GM12865 (cell line): ENCODE measurements at regions not wholly inside any gene's neighbourhood (a gene's known extent, or its start where the extent isn't known, plus 50 kb on each side); places are given as distances from the start of the nearest gene placed in this dataset.

ENCODE experiments used
- DNase-seq: peaks from one replicate; pipeline ENCODE4 v3.0.0; 2010; ENCODE audit warnings: low read depth
- H3K4me3 ChIP-seq: 2 replicates; pipeline ENCODE4 v1.5.1; 2011; ENCODE audit warnings: mild to moderate bottlenecking, low read depth, low read length, control low read depth
- CTCF ChIP-seq: IDR thresholded peaks from 2 replicates; pipeline ENCODE4 v1.5.1; 2011; ENCODE audit warnings: low read length, control low read depth, low read depth, inconsistent platforms; ENCODE audit not compliant: insufficient read depth; ENCODE audit errors: missing control alignments

- H3K4me3 ChIP-seq, result no peak overlapping the region
- DNase-seq, result no peak
- no peak for TF ChIP-seq CTCF
These were observed 476.9 kb downstream of the SLC6A15 start for GRCh38 chr12:84435682-84436081.

- no peak overlapping the region for H3K4me3 ChIP-seq
- no peak for TF ChIP-seq CTCF
- DNase-seq, result no peak
These were observed 490.3 kb downstream of the SLC6A15 start for GRCh38 chr12:84422340-84422739.

GRCh38 chr12:84421103-84421502, 491.5 kb downstream of the SLC6A15 start:
- no peak overlapping the region for H3K4me3 ChIP-seq
- TF ChIP-seq CTCF, result no peak
- DNase-seq, result no peak

GRCh38 chr12:84416626-84417025, 496.0 kb downstream of the SLC6A15 start:
- no peak for DNase-seq
- no peak overlapping the region for H3K4me3 ChIP-seq
- TF ChIP-seq CTCF, result no peak

GRCh38 chr12:84415946-84416345, 496.7 kb downstream of the SLC6A15 start:
- no peak overlapping the region for H3K4me3 ChIP-seq
- DNase-seq, result no peak
- no peak for TF ChIP-seq CTCF

- no peak for TF ChIP-seq CTCF
- DNase-seq, result no peak
- H3K4me3 ChIP-seq, result no peak overlapping the region
These were observed 498.9 kb downstream of the SLC6A15 start for GRCh38 chr12:84413656-84414055.

GRCh38 chr12:84412226-84412625, 500.4 kb downstream of the SLC6A15 start:
- TF ChIP-seq CTCF, result no peak

More at GRCh38 chr12:84412226-84412625, 500.4 kb downstream of the SLC6A15 start:
- DNase-seq, result no peak
- no peak overlapping the region for H3K4me3 ChIP-seq
